Keratinocyte (primary cell): ENCODE measurements at regions not wholly inside any gene's neighbourhood (a gene's known extent, or its start where the extent isn't known, plus 50 kb on each side); places are given as distances from the start of the nearest gene placed in this dataset.

Experiments used
- CTCF ChIP-seq, 3 experiments: IDR thresholded peaks in 1 of 3; conservative IDR thresholded peaks in 1 of 3; optimal IDR thresholded peaks in 1 of 3; 2 replicates in 2 of 3; 3 replicates in 1 of 3; pipeline versions ENCODE3 to v1.5.1; 2011; ENCODE audit warnings: low read length in 3 of 3, mild to moderate bottlenecking in 3 of 3, moderate library complexity in 2 of 3, control low read depth in 1 of 3, inconsistent platforms in 1 of 3; ENCODE audit not compliant: insufficient read depth in 2 of 3; ENCODE audit errors: extremely low read depth in 1 of 3
- EZH2 ChIP-seq: IDR thresholded peaks from one replicate; pipeline ENCODE4 v1.6.1; 2012; ENCODE audit warnings: inconsistent platforms, mild to moderate bottlenecking, low read length, moderate library complexity

GRCh38 chrX:42289492-42290385, 366.4 kb upstream of the CASK start:
- no peak for TF ChIP-seq CTCF (optimal IDR thresholded peaks at IDR 0.05 in 1 of 3, IDR thresholded peaks at IDR 0.05 in 1 of 3, conservative IDR thresholded peaks at IDR 0.05 in 1 of 3; ENCODE audit: extremely low read depth in 1 of 3, insufficient read depth in 2 of 3, low read length in 3 of 3)
- TF ChIP-seq EZH2, result no peak
